ENCODE measurements at regions not wholly inside any gene's neighbourhood (a gene's known extent, or its start where the extent isn't known, plus 50 kb on each side); places are given as distances from the start of the nearest gene placed in this dataset.

- TF ChIP-seq POLR2A (IDR thresholded peaks at IDR 0.05) = no peak
- TF ChIP-seq, protein P1, sequence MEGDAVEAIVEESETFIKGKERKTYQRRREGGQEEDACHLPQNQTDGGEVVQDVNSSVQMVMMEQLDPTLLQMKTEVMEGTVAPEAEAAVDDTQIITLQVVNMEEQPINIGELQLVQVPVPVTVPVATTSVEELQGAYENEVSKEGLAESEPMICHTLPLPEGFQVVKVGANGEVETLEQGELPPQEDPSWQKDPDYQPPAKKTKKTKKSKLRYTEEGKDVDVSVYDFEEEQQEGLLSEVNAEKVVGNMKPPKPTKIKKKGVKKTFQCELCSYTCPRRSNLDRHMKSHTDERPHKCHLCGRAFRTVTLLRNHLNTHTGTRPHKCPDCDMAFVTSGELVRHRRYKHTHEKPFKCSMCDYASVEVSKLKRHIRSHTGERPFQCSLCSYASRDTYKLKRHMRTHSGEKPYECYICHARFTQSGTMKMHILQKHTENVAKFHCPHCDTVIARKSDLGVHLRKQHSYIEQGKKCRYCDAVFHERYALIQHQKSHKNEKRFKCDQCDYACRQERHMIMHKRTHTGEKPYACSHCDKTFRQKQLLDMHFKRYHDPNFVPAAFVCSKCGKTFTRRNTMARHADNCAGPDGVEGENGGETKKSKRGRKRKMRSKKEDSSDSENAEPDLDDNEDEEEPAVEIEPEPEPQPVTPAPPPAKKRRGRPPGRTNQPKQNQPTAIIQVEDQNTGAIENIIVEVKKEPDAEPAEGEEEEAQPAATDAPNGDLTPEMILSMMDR (IDR thresholded peaks at IDR 0.05) = no peak
Measured at GRCh38 chr4:91989914-91990313, 313.9 kb upstream of the GRID2 start.
